Activated naive CD4-positive, alpha-beta T cell (primary cell): ENCODE measurements at regions not wholly inside any gene's neighbourhood (a gene's known extent, or its start where the extent isn't known, plus 50 kb on each side); places are given as distances from the start of the nearest gene placed in this dataset.
"Not testable (repeated sequence)": the region's sequence is repeated elsewhere in the genome, so short reads cannot be mapped to it uniquely, and the experiment has no call there.

Source experiments
- DNase-seq, 4 experiments: peaks; one replicate each; lab custom pipeline; 2025; lab: John Stamatoyannopoulos, UW

DNA sequence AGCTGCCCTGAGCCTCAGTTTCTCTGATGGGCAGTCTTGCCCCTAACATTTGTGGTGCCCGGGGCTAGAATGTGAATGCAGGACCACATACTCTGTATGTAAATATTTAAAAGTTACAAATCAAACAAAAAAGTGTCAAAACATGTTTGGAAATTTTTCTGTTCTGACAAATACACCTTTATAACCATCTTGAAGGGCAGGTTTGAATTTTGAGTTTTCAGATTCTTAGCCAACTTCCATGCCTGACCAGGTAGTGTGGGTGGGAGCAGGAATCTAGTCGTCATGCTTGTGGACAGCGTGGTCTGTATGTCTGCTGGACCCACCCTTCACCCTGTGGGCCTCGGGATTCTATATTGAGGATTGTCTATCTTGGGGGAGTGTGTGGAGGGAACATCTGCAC is 325.1 kb downstream of the SOX4 start:
- DNase-seq = no peak

DNA sequence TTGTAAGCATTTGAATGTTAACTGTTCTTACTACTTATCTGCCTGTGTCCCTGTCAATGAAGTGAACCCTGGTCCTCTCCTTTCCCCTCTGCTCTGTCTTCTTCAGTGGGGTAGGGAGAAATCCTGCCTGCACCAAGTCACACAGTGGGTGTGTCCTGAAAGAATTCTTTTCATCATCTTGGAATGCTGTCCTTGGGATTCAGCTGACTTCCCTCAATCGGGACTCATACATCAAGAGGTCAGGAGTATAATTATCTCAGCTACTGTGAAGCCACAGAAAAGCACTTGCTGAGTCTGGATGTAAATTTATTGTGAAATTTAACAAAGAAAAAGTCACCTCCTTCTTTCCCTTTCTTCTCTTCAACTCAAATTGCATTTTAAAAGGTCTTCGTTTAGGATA is 328.5 kb downstream of the SOX4 start:
- no peak for DNase-seq

GRCh38 chr6:21924002-21924401 is 330.5 kb downstream of the SOX4 start:
- DNase-seq = no peak

GRCh38 chr6:21928827-21929226 is 335.3 kb downstream of the SOX4 start:
- DNase-seq = no peak

- no peak for DNase-seq
Observed at GRCh38 chr6:21931641-21932335, 338.2 kb downstream of the SOX4 start.

GRCh38 chr6:21933351-21933750 is 339.8 kb downstream of the SOX4 start:
- no peak for DNase-seq

DNA sequence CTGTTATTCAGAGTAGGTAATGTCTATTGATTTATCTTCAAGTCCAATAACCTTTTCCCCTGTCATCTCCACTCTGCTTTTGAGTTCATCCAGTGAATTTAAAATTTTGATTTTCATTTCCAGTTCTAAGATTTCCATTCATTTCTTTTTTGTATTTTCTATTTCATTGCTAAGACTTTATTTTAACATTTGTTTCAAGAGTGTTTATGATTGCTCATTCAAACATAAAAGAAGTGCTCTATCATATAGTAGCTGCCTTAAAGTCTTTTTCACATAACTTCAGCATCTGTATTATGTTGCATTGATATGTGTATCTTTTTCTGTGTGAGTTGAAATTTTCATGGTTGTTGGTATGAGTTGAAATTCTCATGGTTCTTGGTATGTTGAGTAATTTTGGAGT is 341.6 kb downstream of the SOX4 start:
- no peak for DNase-seq

DNA sequence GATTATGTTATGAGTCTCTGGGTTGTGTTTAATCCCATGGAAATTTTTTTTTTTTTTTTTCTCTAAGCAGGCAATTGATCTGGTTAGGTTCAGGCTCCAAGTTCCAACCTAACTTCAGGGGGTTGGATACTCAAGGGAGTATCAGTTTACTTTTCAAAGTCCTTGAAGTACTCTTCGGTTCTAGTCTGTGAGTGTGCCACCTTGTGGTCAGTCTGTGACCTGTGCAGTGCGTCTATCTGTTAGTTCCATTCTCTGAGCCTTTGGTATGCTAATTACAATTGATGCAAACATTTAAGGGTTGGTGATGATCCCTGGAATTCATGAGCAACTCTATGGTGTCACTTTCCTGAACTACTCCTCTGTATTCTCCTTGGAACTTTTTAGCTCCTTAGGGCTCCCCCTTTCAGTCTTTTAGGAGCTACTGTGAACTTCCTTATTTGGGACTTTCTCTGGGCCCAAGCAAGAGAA is 342.0 kb downstream of the SOX4 start:
- no peak for DNase-seq

DNA sequence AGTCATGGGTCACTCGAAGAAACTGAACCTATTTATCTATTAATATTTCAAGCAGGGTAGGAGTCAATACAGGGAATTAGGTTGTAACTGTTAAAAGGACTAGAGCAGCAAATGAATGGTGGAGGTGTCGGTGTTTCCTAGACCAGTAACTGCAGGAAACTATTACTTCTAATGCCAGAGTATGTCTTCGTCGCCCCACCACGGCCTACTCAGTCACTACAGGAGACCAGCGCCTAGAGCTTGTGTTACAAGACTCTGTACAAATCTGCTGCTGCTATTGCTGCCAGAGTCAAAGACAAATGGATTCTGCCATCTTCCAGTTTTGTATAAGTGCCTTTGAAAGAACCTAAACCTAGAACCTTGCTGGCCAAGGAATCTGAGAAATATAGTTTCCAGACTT is 343.9 kb downstream of the SOX4 start:
- DNase-seq = no peak

- DNase-seq = not testable (repeated sequence)
Observed at GRCh38 chr6:21939066-21939465, 345.5 kb downstream of the SOX4 start.

- DNase-seq = no peak
Observed at GRCh38 chr6:21941926-21942325, 348.4 kb downstream of the SOX4 start.

DNA sequence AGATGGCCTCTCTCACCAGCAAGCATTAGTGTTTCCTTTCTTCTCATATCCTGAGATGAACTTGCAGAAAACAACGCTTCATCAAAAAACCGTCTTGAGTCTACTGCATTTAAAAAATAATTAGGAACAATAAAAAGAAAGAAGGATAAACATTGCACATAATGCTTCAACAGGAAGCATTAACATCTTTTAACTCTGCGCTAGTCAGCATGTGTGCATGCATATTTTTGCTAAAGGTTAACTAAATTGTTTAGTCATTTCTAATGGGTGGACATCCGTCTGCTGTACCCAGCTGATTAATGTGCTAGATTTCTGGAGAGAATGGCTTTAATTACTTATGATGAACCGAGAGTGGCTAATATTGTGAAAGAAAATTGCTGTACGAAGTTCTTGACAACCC is 349.3 kb downstream of the SOX4 start:
- DNase-seq = no peak

DNA sequence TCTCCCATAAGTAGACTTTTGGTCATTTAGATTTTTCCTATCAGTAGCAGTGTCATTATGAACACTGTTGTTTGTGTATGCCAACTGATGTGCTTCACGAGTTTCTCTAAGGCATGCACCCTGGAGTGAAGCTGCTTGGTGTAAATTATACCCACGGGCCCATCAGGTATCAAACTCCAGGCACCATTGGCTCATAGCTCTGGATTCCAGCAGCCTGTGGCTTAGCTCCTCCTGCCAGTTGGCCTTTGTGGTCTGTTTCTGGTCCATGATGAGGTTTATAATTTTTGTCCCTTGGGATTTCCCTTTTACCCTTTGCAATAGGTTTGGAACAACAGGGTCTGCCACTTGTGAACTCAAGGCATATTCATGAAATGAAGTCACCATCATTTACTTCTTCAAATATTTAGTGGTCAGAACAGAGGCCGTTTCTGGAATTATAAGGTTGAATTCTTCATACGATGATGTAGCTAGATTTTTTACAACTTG is 350.5 kb downstream of the PRL start:
- no peak for DNase-seq

DNA sequence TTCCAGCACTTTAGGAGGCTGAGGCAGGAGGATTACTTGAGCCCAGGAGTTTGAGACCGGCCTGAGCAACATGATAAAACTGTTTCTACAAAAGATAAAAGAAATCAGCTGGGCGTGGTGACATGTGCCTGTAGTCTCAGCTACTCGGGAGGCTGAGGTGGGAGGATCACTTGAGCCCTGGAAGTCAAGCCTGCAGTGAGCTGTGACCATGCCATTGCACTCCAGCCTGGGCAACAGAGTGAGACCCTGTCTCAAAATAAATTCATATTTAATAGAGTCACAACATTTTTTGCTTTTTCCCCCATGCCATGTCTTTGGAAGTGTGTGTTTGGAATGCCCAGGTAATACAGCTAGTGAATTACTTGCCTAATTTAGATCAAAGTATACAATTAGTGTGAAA is 349.6 kb downstream of the PRL start:
- not testable (repeated sequence) for DNase-seq

- DNase-seq = no peak
Observed at GRCh38 chr6:21947731-21948386, 349.0 kb downstream of the PRL start.

DNA sequence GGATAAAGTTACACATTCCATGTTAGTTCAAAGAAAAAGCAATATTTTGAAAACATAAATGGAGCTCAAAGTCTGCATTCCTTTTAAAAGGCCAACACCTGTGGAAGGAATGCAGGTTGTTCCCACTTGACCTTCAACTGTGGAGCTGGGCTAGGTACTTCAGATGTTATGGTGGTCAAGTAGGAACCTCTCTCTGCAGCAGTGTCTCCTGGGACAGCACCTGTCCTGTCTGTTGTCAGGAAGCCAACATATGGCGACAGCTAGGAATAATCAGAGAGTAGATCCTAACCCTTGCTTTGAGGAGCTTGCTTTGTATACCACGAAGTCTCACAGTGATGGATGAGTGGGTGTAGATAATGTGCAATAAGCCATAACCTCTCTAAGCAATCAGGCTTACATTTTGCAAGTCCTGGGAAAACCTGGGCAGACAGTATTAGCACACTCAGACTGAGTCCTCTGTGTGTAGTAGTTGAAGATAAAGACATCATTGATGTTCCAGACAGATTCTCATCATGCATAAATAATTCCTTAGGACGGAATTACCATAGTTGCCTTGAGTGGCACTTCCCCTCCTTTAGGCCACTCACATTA is 347.5 kb downstream of the PRL start:
- no peak for DNase-seq

DNA sequence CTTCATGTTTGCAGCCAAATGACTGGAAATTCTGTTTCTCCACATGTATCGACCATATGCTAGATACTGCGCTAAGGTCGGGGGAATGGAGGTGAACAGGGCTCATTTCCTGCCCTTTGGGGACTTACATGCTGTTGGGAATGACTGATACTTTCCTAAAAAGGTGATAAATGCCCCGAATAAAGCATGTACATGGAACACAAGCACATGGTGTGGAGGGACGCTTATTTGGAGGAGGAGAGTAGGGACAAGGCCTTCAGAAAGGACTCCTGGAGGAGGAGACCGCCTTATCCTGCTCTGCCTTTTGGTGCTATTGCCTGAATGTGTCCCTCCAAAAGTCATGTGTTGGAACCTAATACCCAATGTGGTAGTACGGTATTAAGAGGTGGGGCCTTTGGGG is 344.5 kb downstream of the PRL start:
- no peak for DNase-seq

DNA sequence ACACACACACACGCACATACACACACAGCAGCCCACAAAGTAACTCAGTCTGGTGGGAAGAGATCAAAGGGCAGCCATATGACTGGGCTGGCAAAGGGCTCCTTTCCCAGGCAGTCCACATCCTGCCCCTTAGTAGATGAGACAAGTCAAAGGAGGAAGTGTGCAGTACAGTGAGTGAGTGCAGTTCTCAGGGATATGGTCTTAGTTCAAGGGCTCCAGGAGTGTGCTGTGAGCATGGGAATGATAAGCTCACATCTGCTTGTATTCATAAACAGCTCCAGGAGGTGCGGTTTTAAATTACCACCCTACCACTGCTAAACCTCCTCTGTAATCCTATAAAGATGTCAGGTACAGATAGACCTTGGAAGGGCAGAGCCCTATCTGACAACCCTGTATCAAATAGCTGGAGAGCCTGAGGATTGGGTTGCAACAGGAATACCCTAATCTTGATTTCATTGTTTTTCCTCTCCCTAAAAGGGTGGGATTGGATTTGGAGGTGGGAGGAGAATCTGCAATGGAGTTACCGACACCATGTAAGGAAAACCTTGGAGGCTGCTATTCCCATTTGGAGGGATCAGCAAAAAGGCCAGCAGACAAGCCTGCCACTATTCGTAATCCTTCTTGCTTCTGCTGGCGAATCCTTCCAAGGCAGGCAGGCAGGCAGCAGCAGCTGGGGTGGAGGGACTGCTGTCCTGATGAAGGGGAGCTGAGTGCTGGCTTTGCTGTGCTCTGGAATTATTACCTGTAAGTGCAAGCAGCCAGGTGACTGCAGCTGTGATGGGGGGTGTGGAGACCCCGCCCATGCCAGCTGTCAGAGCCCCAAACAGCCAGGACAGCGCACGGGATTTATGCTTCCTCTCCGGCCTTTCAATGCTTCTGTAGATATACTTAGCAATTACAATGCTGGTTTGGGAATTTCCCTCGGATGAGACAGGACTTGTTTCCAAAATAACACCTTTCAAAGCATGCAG is 342.7 kb downstream of the PRL start:
- no peak for DNase-seq

DNA sequence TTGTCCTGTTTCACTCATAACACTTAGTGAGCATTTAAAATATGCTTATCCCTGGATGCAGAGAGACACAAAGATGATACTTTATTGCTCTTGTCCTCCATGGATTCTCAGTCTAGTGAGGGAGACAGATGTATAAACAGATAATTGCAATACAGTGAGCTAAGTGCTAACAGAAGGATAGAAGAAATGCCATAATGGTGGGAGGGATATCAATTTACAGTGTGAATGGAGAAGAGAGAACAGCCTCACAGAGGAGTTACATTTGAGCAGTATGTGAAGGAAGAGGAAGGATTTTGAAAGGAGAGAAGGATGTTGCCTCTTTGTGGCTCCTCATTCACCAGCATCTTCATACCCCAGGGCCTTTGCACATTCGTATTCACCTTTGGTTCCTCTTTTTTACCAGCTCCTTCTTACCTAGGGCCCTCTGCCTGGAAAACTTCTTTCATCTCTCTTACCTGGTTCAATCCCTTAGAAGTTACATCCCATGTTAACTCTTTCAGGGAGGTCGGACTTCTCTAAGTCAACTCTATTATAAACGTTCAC is 341.7 kb downstream of the PRL start:
- no peak for DNase-seq

DNA sequence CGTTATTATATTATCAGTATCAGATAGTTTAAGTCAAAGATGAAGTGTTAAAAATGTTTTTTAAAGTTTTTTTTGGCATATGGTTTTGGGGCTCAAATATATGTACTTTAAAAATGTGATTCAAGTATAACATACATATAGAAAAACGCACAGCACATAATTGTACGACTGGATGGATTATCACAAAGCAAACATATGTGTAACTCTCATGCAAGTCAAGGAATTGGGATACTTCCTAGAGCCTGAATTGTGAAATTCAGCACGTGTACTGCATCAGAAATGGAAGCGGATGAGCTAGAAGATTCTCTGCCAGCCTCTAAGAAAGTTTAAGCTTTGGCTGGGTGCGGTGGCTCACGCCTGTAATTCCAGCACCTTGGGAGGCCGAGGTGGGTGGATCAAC is 340.9 kb downstream of the PRL start:
- DNase-seq = no peak

DNA sequence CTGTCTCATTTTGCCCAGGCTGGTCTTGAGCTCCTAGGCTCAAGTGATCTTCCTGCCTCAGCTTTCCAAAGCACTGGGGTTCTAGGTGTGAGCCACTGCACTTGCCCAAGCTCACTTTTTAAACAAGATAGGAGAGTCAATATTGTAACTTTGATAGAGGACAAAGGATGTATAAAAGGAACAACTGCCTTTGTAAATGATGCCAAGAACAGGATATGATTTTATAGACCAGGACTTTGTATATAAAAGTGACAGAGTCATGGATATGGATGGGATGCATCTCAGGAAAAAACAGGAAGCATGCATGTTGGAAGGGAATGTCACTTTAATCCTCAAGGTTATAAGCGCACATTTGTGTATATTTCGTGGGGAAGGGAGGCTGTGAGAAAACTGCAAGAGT is 338.4 kb downstream of the PRL start:
- no peak for DNase-seq

DNA sequence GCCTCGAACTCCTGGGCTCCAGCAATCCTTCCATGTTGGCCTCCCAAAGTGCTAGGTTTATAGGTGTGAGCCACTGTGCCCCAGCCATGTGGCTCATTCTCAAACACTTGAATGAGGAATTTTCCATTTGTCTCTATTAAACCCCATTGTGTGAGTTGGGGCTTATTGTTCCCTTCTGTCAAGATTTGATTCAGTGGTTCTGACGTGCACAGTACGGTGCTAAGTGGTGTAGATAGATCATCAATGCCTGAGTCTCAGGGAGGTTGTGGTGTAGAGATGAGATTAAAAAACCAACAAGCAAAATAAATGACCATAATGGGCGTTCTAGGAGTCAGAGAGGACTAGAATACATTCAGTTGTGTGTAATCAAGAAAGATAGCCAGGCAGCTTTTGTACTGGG is 335.6 kb downstream of the PRL start:
- no peak for DNase-seq
